GM13977 (cell line): ENCODE measurements at regions not wholly inside any gene's neighbourhood (a gene's known extent, or its start where the extent isn't known, plus 50 kb on each side); places are given as distances from the start of the nearest gene placed in this dataset.
"Not testable (repeated sequence)": the region's sequence is repeated elsewhere in the genome, so short reads cannot be mapped to it uniquely, and the experiment has no call there.

Experiments used
- DNase-seq: peaks from one replicate; pipeline ENCODE4 v3.0.0; 2012; ENCODE audit warnings: low spot score
- CTCF ChIP-seq: IDR thresholded peaks from 2 replicates; pipeline ENCODE4 v1.5.1; 2012; ENCODE audit warnings: mild to moderate bottlenecking, control low read depth; ENCODE audit not compliant: insufficient read depth; ENCODE audit errors: extremely low read depth, missing control alignments
- in situ Hi-C: fragments of 300-500 bp; cut with MboI; formaldehyde crosslinking; loops from one replicate; pipeline ENCODE4 v1.12.0; 2022; ENCODE audit warnings: low sequenced_read_pairs, low pct_unique_long_range_greater_than_20kb, mixed read lengths, inconsistent platforms; ENCODE audit not compliant: unreplicated experiment

DNA sequence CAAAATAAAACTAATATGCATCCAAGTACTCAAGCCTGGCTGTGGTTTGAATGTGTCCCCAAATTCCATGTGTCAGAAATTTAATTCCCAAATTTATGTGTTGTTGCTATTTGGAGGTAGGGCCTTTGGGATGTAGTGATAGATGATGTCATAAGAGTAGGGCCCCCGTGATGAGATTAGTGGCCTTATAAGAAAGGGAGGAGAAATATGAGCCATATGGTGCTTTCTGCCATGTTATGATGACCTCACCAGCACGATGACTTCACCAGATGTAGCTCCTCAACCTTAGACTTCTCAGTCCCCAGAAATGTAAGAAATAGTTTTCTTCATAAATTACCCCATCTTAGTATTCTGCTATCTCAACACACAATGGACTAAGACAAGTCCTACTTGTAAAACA is 2264.0 kb downstream of the ARAP2 start:
- TF ChIP-seq CTCF: no peak
- no peak for DNase-seq
- in situ Hi-C loops: no loop called here

GRCh38 chr4:33989820-33990443 is 2254.4 kb downstream of the ARAP2 start:
- DNase-seq: no peak
- no peak for TF ChIP-seq CTCF
- in situ Hi-C loops: no loop called here

- no peak for DNase-seq
- no peak for TF ChIP-seq CTCF
- in situ Hi-C loops: no loop called here
These were observed 2248.1 kb downstream of the ARAP2 start for GRCh38 chr4:33996075-33996718.

DNA sequence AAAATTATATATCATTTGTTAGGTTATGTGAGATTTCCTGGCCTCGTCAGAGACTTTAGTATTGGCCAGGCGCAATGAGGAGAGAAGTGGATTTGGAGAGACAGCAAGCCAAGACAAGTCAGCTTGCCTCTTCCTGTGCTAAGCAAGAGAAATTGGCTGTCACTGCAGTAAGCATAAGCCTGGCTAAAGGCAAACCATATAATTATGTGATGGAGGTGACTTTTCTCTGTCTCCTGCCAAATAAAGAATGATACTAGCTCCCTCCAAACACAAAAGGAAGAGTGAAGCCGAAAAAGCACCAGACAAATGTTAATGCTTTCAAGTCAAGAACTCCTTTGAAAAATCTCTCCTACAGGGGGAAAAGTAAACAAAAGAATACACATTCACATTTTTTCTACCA is 2246.0 kb downstream of the ARAP2 start:
- no peak for DNase-seq
- in situ Hi-C loops: no loop called here
- TF ChIP-seq CTCF: no peak

DNA sequence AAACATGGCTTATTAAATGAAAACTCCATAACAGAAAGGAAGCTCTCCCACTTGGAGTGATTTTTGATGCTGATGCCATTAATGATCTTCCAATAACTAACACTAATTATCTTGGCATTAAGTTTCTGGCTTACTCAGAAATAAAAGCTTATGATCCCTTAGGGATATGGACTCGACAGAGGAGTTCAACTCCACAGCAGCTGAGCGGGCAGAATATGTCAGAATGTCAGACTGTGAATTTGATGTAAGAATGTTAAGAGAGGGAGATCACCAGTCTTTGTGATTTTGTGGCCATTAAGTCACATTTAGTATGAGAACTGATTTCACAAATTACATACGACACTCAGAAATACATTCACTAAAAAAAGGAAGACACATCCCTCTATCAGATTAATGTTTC is 2244.0 kb downstream of the ARAP2 start:
- TF ChIP-seq CTCF: no peak
- in situ Hi-C loops: no loop called here
- no peak for DNase-seq

- DNase-seq, in situ Hi-C loops: not testable (repeated sequence)
These were observed 2237.8 kb downstream of the ARAP2 start for GRCh38 chr4:34006540-34006939.

- in situ Hi-C loops: no loop called here
- no peak for DNase-seq
- TF ChIP-seq CTCF: no peak
These were observed 2234.4 kb downstream of the ARAP2 start for GRCh38 chr4:34009951-34010350.
